ENCODE measurements at regions not wholly inside any gene's neighbourhood (a gene's known extent, or its start where the extent isn't known, plus 50 kb on each side); places are given as distances from the start of the nearest gene placed in this dataset.

GRCh38 chr2:47996808-47997207 is 90.5 kb upstream of the FBXO11 start:
- TF ChIP-seq CTCF (IDR thresholded peaks at IDR 0.05) = no peak
- H3K4me3 Mint-ChIP-seq (ENCODE audit: unreplicated experiment) = no peak overlapping the region
- H3K36me3 Mint-ChIP-seq (ENCODE audit: low read depth) = no peaks in the 10 kb centered on the region
- peaks cover 11% of the 10 kb centered on the region for H3K27me3 Mint-ChIP-seq (ENCODE audit: low read depth)
- no peaks in the 10 kb centered on the region for H3K4me1 Mint-ChIP-seq (ENCODE audit: low read depth)
- DNase-seq (ENCODE audit: low spot score) = no peak
- no peak overlapping the region for H3K27ac Mint-ChIP-seq (ENCODE audit: unreplicated experiment)
- no peaks in the 10 kb centered on the region for H3K9me3 Mint-ChIP-seq (ENCODE audit: low read depth)

GRCh38 chr2:47999512-47999911 is 93.2 kb upstream of the FBXO11 start:
- TF ChIP-seq CTCF (IDR thresholded peaks at IDR 0.05) = no peak
- no peak overlapping the region for H3K27ac Mint-ChIP-seq (ENCODE audit: unreplicated experiment)
- no peak overlapping the region for H3K4me3 Mint-ChIP-seq (ENCODE audit: unreplicated experiment)
- no peaks in the 10 kb centered on the region for H3K36me3 Mint-ChIP-seq (ENCODE audit: low read depth)
- no peaks in the 10 kb centered on the region for H3K9me3 Mint-ChIP-seq (ENCODE audit: low read depth)
- peaks cover 5% of the 10 kb centered on the region for H3K27me3 Mint-ChIP-seq (ENCODE audit: low read depth)
- H3K4me1 Mint-ChIP-seq (ENCODE audit: low read depth) = no peaks in the 10 kb centered on the region
- DNase-seq (ENCODE audit: low spot score) = no peak

- Mint-ChIP-seq H3K4me1 (ENCODE audit: low read depth) (no peaks in the 10 kb centered on the region), H3K27ac (ENCODE audit: unreplicated experiment) (no peak overlapping the region), H3K4me3 (ENCODE audit: unreplicated experiment) (no peak overlapping the region), H3K27me3 (ENCODE audit: low read depth) (peaks cover 2% of the 10 kb centered on the region), H3K36me3 (ENCODE audit: low read depth) (no peaks in the 10 kb centered on the region), H3K9me3 (ENCODE audit: low read depth) (no peaks in the 10 kb centered on the region)
- TF ChIP-seq CTCF (IDR thresholded peaks at IDR 0.05) = no peak
- no peak for DNase-seq (ENCODE audit: low spot score)
Measured at GRCh38 chr2:48001498-48001897, 95.2 kb upstream of the FBXO11 start.

GRCh38 chr2:48006094-48006493 is 99.8 kb upstream of the FBXO11 start:
- DNase-seq (ENCODE audit: low spot score) = no peak
- Mint-ChIP-seq H3K4me3 (ENCODE audit: unreplicated experiment) (no peak overlapping the region), H3K9me3 (ENCODE audit: low read depth) (no peaks in the 10 kb centered on the region), H3K27me3 (ENCODE audit: low read depth) (peaks cover 18% of the 10 kb centered on the region), H3K4me1 (ENCODE audit: low read depth) (no peaks in the 10 kb centered on the region), H3K36me3 (ENCODE audit: low read depth) (no peaks in the 10 kb centered on the region), H3K27ac (ENCODE audit: unreplicated experiment) (no peak overlapping the region)
- no peak for TF ChIP-seq CTCF (IDR thresholded peaks at IDR 0.05)

GRCh38 chr2:48007699-48008268 is 101.5 kb upstream of the FBXO11 start:
- TF ChIP-seq CTCF (IDR thresholded peaks at IDR 0.05) = no peak
- H3K4me1 Mint-ChIP-seq (ENCODE audit: low read depth) = no peaks in the 10 kb centered on the region
- no peaks in the 10 kb centered on the region for H3K9me3 Mint-ChIP-seq (ENCODE audit: low read depth)
- H3K27ac Mint-ChIP-seq (ENCODE audit: unreplicated experiment) = no peak overlapping the region
- H3K4me3 Mint-ChIP-seq (ENCODE audit: unreplicated experiment) = no peak overlapping the region
- H3K36me3 Mint-ChIP-seq (ENCODE audit: low read depth) = no peaks in the 10 kb centered on the region
- DNase-seq (ENCODE audit: low spot score) = no peak
- peaks cover 23% of the 10 kb centered on the region for H3K27me3 Mint-ChIP-seq (ENCODE audit: low read depth)
